ENCODE measurements at regions not wholly inside any gene's neighbourhood (a gene's known extent, or its start where the extent isn't known, plus 50 kb on each side); places are given as distances from the start of the nearest gene placed in this dataset.

DNA sequence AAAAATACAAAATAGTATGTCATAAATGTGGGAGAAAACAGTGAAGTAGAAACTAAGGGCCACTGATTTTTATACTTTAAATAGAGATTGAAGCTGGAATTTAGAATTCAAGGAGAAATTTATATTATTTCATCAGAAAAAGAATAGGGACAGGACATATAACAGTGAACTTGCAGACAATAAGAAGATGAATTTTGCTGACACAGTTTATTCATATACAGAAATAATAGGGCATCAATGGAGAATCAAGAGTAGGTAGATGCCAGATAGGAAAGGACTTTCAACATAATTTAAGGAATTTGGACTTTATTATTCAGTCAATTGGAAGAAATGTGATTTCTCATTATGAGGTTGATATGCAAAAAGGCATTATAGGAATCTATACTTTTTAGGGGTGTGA lies 118.9 kb upstream of the HNMT start:
- TF ChIP-seq CTCF (conservative IDR thresholded peaks at IDR 0.05 in 1 of 2, IDR thresholded peaks at IDR 0.05 in 1 of 2; ENCODE audit: low read depth in 1 of 2, low read length in 2 of 2), result no peak
- TF ChIP-seq EZH2 (IDR thresholded peaks at IDR 0.05; ENCODE audit: low read length, missing control alignments), result no peak
